GM18951 (cell line): ENCODE measurements at regions not wholly inside any gene's neighbourhood (a gene's known extent, or its start where the extent isn't known, plus 50 kb on each side); places are given as distances from the start of the nearest gene placed in this dataset.
"Not testable (repeated sequence)": the region's sequence is repeated elsewhere in the genome, so short reads cannot be mapped to it uniquely, and the experiment has no call there.

ENCODE experiments used
- POLR2A ChIP-seq: IDR thresholded peaks from 4 replicates; pipeline ENCODE4 v1.6.1; 2011; ENCODE audit warnings: mild to moderate bottlenecking; ENCODE audit not compliant: insufficient read length, insufficient read depth; ENCODE audit errors: extremely low read depth
- in situ Hi-C: fragments of 300-500 bp; cut with MboI; formaldehyde crosslinking; loops from one replicate; pipeline ENCODE4 v1.12.0; 2022; ENCODE audit warnings: low sequenced_read_pairs, mixed read lengths, inconsistent platforms; ENCODE audit not compliant: unreplicated experiment

GRCh38 chr6:140025171-140025570 lies 650.7 kb upstream of the CITED2 start:
- no peak for TF ChIP-seq POLR2A
- in situ Hi-C loops, result no loop called here

DNA sequence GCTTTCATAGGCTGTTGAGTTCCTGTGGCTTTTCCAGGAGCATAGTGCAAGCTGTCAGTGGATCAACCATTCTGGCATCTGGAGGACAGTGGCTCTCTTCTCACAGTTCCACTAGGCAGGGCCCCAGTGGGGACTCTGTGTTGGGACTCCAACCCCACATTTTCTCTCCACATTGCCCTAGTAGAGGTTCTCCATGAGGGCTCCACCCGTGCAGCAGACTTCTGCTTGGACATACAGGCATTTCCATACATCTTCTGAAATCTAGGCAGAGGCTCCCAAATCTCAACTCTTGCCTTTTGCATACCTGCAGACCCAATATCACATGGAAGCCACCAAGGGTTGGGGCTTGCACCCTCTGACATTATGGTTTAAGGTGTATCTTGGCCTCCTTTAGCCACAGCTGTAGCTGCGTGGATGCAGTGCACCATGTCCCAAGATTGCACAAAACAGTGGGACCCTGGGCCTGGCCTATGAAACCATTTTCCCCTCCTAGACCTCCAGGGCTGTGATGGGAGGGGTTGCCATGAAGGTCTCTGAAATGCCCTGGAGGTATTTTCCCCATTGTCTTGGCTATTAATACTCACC lies 645.9 kb upstream of the CITED2 start:
- TF ChIP-seq POLR2A, result no peak
- in situ Hi-C loops, result no loop called here

GRCh38 chr6:140018588-140018987 lies 644.1 kb upstream of the CITED2 start:
- in situ Hi-C loops, result no loop called here
- no peak for TF ChIP-seq POLR2A

DNA sequence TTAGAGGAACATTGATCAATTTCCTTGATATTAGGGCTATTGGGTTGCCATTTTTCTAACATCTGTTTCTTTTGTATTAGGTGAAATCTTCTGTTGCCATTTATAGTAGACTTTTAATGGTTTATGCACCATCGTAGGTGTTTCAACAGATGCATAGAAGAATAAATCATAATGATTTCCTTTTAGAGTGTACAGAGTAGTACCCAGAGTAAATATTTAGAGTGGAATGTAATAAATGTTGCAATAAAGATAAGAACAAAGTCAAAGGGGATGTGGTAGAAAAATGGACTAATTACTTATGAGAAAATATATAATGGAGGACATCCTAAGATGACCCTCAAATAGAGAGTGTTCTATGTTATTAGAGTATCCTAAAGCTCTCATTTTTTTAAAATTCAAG lies 643.0 kb upstream of the CITED2 start:
- no peak for TF ChIP-seq POLR2A

DNA sequence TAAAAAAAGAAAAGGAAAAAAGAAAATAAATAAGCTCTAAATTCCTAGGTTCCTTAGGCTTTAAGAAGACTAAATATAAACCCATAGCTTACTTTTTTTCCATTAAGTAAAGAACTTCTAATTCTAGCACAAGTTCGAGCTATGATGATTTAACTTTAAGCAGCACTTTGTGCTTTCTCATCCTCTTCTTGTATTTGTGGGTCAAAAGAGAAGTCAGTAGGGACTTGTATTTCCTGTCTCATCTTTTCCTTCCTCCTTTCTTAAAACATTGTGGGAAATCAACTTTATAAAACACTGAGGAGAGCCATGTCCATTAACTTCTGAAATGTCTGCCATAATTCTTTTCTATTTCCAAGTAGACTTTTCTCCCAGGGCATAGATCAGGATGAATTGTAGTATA lies 637.7 kb upstream of the CITED2 start:
- TF ChIP-seq POLR2A, result no peak
- in situ Hi-C loops, result no loop called here

More for the DNA sequence above, 643.0 kb upstream of the CITED2 start:
- in situ Hi-C loops, result no loop called here

- in situ Hi-C loops, result no loop called here
- no peak for TF ChIP-seq POLR2A
Observed at GRCh38 chr6:140011537-140011936, 637.1 kb upstream of the CITED2 start.

DNA sequence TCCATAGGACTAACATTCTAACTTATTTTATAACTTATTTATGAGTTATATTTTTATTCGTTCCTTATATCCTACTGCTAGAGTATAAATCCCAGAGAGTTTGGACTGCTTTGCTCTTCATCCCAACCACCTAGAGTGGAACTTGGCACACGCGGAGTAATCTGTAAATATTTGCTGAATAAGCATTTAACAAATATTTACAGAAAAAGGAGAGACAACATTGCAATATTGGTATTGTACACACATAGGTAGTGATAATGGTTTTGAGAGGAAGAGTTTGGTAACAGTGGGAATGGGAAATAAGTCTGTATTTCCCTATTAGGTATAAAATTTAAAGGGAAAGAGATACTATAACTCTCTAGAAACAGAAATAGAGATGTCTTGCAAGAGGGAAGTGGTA lies 634.8 kb upstream of the CITED2 start:
- no peak for TF ChIP-seq POLR2A
- in situ Hi-C loops, result no loop called here

- in situ Hi-C loops, result no loop called here
- TF ChIP-seq POLR2A, result no peak
Observed at GRCh38 chr6:140007525-140007924, 633.1 kb upstream of the CITED2 start.

- TF ChIP-seq POLR2A, result no peak
- in situ Hi-C loops, result no loop called here
Observed at GRCh38 chr6:140003217-140003616, 628.8 kb upstream of the CITED2 start.

GRCh38 chr6:140002396-140003022 lies 628.1 kb upstream of the CITED2 start:
- TF ChIP-seq POLR2A, result no peak

GRCh38 chr6:140001821-140002341 lies 627.4 kb upstream of the CITED2 start:
- in situ Hi-C loops, result no loop called here
- no peak for TF ChIP-seq POLR2A

More at GRCh38 chr6:140002396-140003022, 628.1 kb upstream of the CITED2 start:
- in situ Hi-C loops, result no loop called here

- TF ChIP-seq POLR2A, result no peak
- in situ Hi-C loops, result no loop called here
Observed at GRCh38 chr6:140001005-140001404, 626.6 kb upstream of the CITED2 start.

- in situ Hi-C loops, result not testable (repeated sequence)
Observed at GRCh38 chr6:139999661-140000060, 625.2 kb upstream of the CITED2 start.

- in situ Hi-C loops, result not testable (repeated sequence)
Observed at GRCh38 chr6:139998478-139998877, 624.0 kb upstream of the CITED2 start.
